ENCODE measurements at regions not wholly inside any gene's neighbourhood (a gene's known extent, or its start where the extent isn't known, plus 50 kb on each side); places are given as distances from the start of the nearest gene placed in this dataset.

DNA sequence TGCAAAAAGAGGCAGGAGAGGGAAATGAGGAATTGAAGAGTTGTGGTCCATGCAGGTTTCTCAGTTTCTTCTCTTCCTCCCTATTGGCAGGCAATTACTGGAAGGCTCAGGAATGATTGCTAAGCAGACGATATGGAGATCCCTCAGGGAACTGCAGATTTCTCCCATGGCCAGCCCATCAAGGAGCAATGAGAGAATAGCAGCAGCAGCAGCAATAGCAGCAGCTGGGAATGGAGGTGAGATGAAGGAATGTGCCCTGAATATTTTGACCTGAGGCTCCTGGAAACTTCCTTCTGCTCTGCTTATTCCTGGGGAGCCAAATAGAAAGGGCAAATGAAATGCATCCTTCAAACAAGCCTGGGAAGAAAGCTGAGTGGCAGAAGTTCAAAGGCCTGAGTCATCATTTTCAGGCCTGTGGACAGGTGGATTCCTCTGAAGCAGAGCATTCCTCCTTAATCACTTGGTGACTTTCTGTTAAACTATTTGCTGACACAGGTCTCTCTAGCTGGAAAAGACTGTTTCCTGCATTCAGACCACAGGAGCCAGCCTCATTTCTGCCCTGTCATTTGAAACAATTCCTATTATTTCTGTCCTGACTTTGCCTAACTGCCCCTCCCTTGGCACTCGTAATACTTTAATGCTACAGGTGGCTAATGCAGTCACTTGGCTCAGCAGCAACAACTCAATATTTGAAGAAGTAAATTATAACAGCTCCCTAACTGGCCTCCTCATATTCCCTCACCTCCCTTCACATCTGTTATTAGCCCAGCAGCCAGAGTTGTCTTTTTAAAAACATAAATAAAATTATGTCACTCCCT is 146.9 kb upstream of the GADL1 start:
- no peak overlapping the region for H3K27ac ChIP-seq (ENCODE audit: extremely low read length, insufficient read depth, low read length)
- H4K20me1 ChIP-seq (ENCODE audit: insufficient read depth, low read length) = no peaks in the 10 kb centered on the region
- ChIA-PET POLR2A (no interaction called here), CTCF (ENCODE audit: low intra/inter-chr PET ratio, low total read pairs) (no interaction called here)
- no peaks in the 10 kb centered on the region for H3K27me3 ChIP-seq (ENCODE audit: control insufficient read depth in 1 of 2, insufficient read depth in 2 of 2, low read length in 2 of 2)
- no peaks in the 10 kb centered on the region for H3K36me3 ChIP-seq (replicated peaks in 1 of 2; ENCODE audit: control insufficient read depth in 1 of 2, insufficient read depth in 2 of 2, low read length in 2 of 2)
- in situ Hi-C loops (cut with HindIII; ENCODE audit: extremely low pct_ligation_motif_present, low pct_unique_long_range_greater_than_20kb) = no loop called here
- no peak overlapping the region for H3K4me3 ChIP-seq (replicated peaks in 1 of 3; ENCODE audit: insufficient read depth in 1 of 3, low read depth in 2 of 3, low read length in 3 of 3)
- H3K9me3 ChIP-seq (ENCODE audit: low read length) = no peaks in the 10 kb centered on the region
- H3K79me2 ChIP-seq (ENCODE audit: insufficient read depth, low read length) = no peaks in the 10 kb centered on the region
- ATAC-seq (no peak), FAIRE-seq (no peak), DNase-seq (ENCODE audit: low spot score) (peak; percentile 25)
- no peak overlapping the region for H3K4me2 ChIP-seq (ENCODE audit: low read depth, low read length)
- no TSS peak for BruUV-seq (replicated peaks)
- TF ChIP-seq HCFC1 (IDR thresholded peaks at IDR 0.05; ENCODE audit: low read depth, low read length) = no peak
- TF ChIP-seq MAFF (IDR thresholded peaks at IDR 0.05; ENCODE audit: low read depth, low read length) = peak; percentile 98
- no peak for TF ChIP-seq FOXA3 (CRISPR knock-in tag; IDR thresholded peaks at IDR 0.05)
- TF ChIP-seq MAFK (conservative IDR thresholded peaks at IDR 0.05 in 1 of 2, IDR thresholded peaks at IDR 0.05 in 1 of 2; ENCODE audit: low read length in 2 of 2) = peak; percentile 98
- intact Hi-C loops (cut with micrococcal nuclease; ENCODE audit: unreplicated experiment) = no loop called here
- no peak overlapping the region for H3K9ac ChIP-seq (ENCODE audit: insufficient read depth, low read depth, low read length)
- WGBS (ENCODE audit: low lambda C conversion rate) = 3% methylated on average over 2 of the region's 2 CpGs
- no peaks in the 10 kb centered on the region for H3K4me1 ChIP-seq (ENCODE audit: insufficient read depth, low read length)
- no peak overlapping the region for H2AFZ ChIP-seq (ENCODE audit: low read length)

DNA sequence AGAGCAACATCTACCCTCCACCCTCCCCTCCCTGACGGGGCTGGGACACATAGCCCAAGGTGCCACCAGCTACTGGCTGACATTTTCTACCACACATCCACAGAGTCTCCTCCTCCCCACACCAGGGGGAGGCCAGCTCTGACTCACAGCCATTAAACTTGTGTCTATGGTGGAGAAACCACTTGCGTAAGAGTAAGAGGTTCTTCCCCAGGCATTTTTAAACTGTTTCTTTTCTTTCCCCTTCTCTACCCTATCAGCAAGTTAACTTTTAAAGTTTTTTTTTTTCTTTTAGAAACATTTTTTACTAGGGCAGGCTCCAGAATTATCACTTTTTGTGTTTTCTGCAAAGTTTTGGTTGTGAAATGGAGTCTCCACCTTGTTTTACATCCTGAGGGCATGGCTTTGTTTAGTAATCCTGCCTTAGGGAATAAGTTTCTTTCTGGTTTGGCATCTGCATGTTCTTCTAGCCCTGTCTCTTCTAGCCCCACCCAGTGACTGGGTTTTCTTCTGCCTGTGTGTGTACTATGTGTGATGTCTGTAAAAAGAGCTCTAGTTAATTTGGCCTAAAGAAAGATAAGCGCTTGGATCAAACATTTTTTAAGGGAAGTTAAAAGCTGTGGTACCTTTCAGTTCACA is 148.8 kb upstream of the GADL1 start:
- FAIRE-seq = no peak
- no peaks in the 10 kb centered on the region for H4K20me1 ChIP-seq (ENCODE audit: insufficient read depth, low read length)
- TF ChIP-seq GTF3A (CRISPR knock-in tag; conservative IDR thresholded peaks at IDR 0.05) (no peak), HNRNPH1 (optimal IDR thresholded peaks at IDR 0.05; ENCODE audit: low read depth, low read length) (no peak), KDM4B (CRISPR knock-in tag; IDR thresholded peaks at IDR 0.05) (no peak), PRPF4 (IDR thresholded peaks at IDR 0.05; ENCODE audit: low read depth, low read length, poor library complexity, severe bottlenecking) (no peak), MBNL3 (CRISPR knock-in tag; conservative IDR thresholded peaks at IDR 0.05) (no peak), HOXA3 (CRISPR knock-in tag; IDR thresholded peaks at IDR 0.05) (no peak), BORCS8-MEF2B (CRISPR knock-in tag; IDR thresholded peaks at IDR 0.05) (no peak), SNRNP70 (IDR thresholded peaks at IDR 0.05; ENCODE audit: low read depth, low read length) (no peak), ZFYVE20 (CRISPR knock-in tag; IDR thresholded peaks at IDR 0.05; ENCODE audit: borderline replicate concordance, low read depth) (no peak), NR2F6 (IDR thresholded peaks at IDR 0.05) (no peak), NR2F6 (CRISPR knock-in tag; IDR thresholded peaks at IDR 0.05) (no peak), ZNF564 (CRISPR knock-in tag; IDR thresholded peaks at IDR 0.05) (no peak)
- TF ChIP-seq, protein P1, sequence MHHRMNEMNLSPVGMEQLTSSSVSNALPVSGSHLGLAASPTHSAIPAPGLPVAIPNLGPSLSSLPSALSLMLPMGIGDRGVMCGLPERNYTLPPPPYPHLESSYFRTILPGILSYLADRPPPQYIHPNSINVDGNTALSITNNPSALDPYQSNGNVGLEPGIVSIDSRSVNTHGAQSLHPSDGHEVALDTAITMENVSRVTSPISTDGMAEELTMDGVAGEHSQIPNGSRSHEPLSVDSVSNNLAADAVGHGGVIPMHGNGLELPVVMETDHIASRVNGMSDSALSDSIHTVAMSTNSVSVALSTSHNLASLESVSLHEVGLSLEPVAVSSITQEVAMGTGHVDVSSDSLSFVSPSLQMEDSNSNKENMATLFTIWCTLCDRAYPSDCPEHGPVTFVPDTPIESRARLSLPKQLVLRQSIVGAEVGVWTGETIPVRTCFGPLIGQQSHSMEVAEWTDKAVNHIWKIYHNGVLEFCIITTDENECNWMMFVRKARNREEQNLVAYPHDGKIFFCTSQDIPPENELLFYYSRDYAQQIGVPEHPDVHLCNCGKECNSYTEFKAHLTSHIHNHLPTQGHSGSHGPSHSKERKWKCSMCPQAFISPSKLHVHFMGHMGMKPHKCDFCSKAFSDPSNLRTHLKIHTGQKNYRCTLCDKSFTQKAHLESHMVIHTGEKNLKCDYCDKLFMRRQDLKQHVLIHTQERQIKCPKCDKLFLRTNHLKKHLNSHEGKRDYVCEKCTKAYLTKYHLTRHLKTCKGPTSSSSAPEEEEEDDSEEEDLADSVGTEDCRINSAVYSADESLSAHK (CRISPR knock-in tag; IDR thresholded peaks at IDR 0.05; ENCODE audit: borderline replicate concordance) = no peak
- no TSS peak for BruUV-seq (replicated peaks)
- H3K4me2 ChIP-seq (ENCODE audit: low read depth, low read length) = no peak overlapping the region
- DNase-seq (ENCODE audit: low spot score) = no peak
- POLR2A ChIA-PET = no interaction called here
- in situ Hi-C loops (cut with HindIII; ENCODE audit: extremely low pct_ligation_motif_present, low pct_unique_long_range_greater_than_20kb) (no loop called here), intact Hi-C loops (cut with micrococcal nuclease; ENCODE audit: unreplicated experiment) (no loop called here)
- no peak for ATAC-seq
- H3K79me2 ChIP-seq (ENCODE audit: insufficient read depth, low read length) = no peaks in the 10 kb centered on the region
- H3K27me3 ChIP-seq (ENCODE audit: control insufficient read depth in 1 of 2, insufficient read depth in 2 of 2, low read length in 2 of 2) = no peaks in the 10 kb centered on the region
- no peak overlapping the region for H3K9ac ChIP-seq (ENCODE audit: insufficient read depth, low read depth, low read length)
- H3K9me3 ChIP-seq (ENCODE audit: low read length) = no peaks in the 10 kb centered on the region
- CTCF ChIA-PET (ENCODE audit: low intra/inter-chr PET ratio, low total read pairs) = no interaction called here
- H2AFZ ChIP-seq (ENCODE audit: low read length) = no peak overlapping the region
- no peak overlapping the region for H3K27ac ChIP-seq (ENCODE audit: extremely low read length, insufficient read depth, low read length)
- H3K36me3 ChIP-seq (replicated peaks in 1 of 2; ENCODE audit: control insufficient read depth in 1 of 2, insufficient read depth in 2 of 2, low read length in 2 of 2) = no peaks in the 10 kb centered on the region
- 44% methylated on average over 3 of the region's 3 CpGs for WGBS (ENCODE audit: low lambda C conversion rate)
- H3K4me3 ChIP-seq (replicated peaks in 1 of 3; ENCODE audit: insufficient read depth in 1 of 3, low read depth in 2 of 3, low read length in 3 of 3) = no peak overlapping the region
- no peaks in the 10 kb centered on the region for H3K4me1 ChIP-seq (ENCODE audit: insufficient read depth, low read length)

Measured in HepG2 (cell line).